Gastrocnemius medialis (tissue), 4 donors: ENCODE measurements at regions not wholly inside any gene's neighbourhood (a gene's known extent, or its start where the extent isn't known, plus 50 kb on each side); places are given as distances from the start of the nearest gene placed in this dataset.

Source experiments
- CTCF ChIP-seq, 5 experiments: fragments of 450-650 bp in 3 of 5; fragments of 200-600 bp in 2 of 5; sonication (generic) in 2 of 5; IDR thresholded peaks in 4 of 5; conservative IDR thresholded peaks in 1 of 5; 1 replicate in 4 of 5; 2 replicates in 1 of 5; pipeline ENCODE4 v1.5.1; 2016 to 2019; ENCODE audit warnings: antibody characterized with exemption in 5 of 5, mild to moderate bottlenecking in 3 of 5, moderate library complexity in 3 of 5
- POLR2A ChIP-seq, 2 donors: fragments of 450-650 bp; IDR thresholded peaks; one replicate each; pipeline ENCODE4 v1.6.1; 2017; ENCODE audit warnings: antibody characterized with exemption in 2 of 2, mild to moderate bottlenecking in 2 of 2, moderate library complexity in 2 of 2

- TF ChIP-seq POLR2A (IDR thresholded peaks at IDR 0.05), result no peak
- TF ChIP-seq CTCF (IDR thresholded peaks at IDR 0.05 in 4 of 5, conservative IDR thresholded peaks at IDR 0.05 in 1 of 5), result no peak
Measured at GRCh38 chr2:149797030-149797429, 209.5 kb upstream of the MMADHC start.
